HG03103 (cell line): ENCODE measurements at regions not wholly inside any gene's neighbourhood (a gene's known extent, or its start where the extent isn't known, plus 50 kb on each side); places are given as distances from the start of the nearest gene placed in this dataset.
A peak's percentile ranks its signal among the peaks of the same experiment; 100 is the strongest.

ENCODE experiments used
- ATAC-seq: cut with Tn5 transposase; IDR thresholded peaks from one replicate; pipeline ENCODE4 v1.9.1; 2021; ENCODE audit warnings: low read depth; ENCODE audit not compliant: unreplicated experiment

DNA sequence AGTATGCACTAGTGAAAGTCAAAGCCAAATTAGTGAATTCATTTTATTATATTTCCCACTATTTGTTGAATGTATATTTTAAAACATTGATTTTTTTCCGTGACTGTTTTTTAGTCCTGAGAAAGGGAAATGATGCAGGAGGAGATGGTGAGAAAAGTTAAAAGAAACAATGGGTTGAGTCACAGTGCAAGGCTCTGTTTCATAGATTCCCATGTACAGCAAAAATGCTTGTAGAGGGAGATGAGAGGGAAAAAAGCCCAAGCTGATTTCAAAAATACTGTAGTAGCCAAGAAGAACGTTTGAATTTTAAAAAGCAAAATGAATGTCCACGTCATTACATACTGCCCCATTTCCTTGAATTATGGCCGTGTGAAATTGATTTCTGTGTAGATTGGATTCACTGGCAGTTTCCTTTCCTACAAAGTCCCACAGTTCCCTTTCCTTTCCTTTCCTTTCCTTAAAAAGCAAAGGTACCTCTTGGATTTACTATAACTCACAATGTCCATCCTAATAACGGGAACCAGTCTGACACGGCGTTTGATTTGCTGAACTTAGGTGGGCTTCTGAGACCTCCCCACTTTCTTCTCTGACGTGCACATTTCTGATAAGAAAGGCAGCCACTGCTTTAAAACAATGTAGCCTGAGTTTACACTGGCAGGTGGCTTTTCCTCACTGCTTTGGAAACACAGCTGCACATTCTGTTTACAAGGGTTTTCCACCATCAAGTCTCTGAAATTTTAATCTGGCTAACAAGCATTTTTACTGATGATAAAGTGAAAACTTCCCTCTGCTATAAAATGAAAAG is 63.7 kb downstream of the SPCS3 start:
- ATAC-seq = no peak

DNA sequence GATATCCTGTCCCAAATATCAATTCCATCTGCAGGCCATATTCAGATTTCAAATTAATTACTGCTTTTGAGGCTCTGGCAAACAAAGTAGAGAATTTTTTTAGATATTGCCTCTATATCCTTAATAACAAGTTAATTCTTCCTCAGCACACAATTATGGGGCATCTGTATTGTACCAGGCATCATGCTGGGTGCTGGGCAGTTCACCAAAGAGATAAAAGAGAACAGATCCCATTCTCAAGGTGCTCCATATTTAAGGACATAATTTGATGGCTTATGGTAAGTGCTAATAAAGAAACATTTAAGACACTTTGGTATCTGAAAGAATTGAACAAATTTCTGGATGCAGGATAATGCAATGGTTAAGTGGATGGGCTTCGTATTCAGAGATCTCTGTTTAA is 65.8 kb downstream of the SPCS3 start:
- no peak for ATAC-seq

DNA sequence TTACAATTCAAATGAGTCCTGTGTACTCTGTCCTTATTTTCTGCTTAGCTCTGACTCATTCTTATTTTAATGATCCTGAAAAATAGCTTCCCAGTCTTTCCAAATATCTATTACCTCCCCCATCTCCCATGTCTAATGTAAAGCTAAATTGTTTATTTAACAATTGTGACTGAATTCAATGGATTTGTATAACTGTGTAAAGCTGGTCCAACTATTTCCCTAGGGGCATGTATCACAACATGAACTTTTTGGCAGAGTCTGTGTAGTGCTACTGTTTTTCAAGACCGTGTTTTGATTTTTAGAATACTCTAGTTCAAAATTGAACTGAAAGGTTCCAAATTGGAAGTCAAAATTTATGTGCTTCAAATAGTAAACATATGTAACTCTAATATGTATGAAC is 67.8 kb downstream of the SPCS3 start:
- ATAC-seq = no peak

DNA sequence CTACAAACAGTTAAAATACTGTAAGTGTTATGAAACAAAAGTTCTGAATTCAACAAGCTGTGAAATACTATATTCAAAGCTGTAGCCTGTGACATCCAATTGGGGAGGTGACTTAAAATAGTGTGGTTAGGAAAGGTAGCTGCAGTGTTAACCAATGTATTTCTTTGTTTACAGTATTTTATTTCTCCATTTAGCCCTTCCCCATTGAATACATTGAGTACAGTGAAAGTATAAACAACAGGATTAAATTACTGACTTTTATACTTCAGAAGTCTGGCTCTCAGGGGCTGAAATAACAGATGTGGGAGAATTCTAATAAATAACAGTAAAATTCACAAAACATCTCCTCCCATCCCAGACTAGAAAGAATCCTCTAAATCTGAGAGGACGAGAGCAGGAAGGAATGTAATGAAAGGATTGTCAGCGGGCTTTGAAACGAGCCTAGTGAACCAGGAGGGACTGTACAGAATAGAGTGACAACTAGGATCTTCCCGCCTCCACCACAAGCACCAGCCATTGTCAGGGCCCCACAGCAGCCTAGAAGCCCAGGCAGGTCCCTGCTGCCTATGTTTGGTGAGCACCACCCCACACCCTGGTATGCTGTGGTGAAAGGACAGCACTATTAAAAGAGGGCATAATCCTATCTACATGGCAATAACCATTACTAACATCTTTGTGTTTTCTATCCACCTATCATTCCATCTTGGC is 73.7 kb downstream of the SPCS3 start:
- no peak for ATAC-seq

DNA sequence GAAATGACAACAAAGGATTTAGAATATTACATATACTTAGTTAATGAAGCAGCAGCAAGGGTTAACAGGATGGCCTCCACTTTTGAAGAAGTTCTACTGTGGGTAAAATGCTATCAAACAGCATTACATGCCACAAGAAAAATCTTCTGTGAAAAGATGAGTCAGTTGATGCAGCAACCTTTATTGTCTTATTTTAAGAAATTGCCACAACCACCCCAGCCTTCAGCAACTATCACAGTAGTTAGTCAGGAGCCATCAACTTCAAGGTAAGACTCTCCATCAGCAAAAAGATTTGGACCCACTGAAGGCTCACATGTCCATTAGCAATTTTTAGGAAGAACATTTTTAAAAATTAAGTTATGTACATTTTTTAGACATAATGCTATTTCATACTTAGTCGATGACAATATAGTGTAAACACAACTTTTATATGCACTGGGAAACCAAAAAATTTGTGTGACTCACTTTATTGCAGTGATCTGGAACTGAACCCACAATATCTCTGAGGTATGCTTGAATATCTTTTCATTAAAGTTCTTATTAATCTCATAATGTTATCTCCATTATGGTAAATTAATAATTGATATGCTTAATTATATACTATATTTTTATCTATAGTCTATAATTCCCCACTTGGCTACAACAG is 81.2 kb downstream of the SPCS3 start:
- ATAC-seq = no peak

DNA sequence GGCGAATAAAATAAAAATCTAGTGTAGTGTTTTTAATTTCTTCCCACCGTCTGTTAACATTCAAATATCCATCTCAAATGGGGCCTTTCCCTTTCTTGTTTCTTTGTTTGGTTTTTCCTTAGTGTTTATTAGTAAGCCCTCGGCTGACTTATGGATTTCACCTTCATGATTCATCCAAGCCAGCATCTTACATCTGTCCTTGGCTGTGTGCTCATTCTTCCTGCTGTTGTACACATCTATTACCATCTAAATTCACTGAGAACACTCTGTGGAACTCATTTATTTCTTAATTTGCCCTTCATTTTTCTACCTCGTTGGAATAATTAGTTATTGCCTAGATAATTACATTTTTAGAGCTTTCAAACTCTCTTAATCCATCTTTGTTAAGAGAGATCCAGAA is 84.9 kb downstream of the SPCS3 start:
- no peak for ATAC-seq

DNA sequence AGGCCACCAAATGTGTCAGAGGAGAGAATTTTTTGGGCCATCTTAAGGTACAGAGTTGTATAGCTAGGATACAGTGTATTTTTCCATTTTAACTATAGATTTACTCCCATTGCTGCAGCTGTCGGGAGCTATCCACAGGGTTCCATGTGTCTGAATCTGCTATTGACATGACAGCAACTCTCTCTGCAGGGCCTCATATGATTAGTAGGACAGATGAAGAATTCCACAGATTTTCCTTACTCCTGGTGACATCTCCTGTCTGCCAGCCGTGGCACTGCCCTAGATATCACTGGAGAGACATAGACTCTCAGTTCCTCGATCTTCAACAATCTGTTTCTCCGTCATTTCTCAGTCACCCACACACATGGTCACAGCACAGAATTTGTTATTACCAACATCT is 86.5 kb downstream of the SPCS3 start:
- no peak for ATAC-seq

DNA sequence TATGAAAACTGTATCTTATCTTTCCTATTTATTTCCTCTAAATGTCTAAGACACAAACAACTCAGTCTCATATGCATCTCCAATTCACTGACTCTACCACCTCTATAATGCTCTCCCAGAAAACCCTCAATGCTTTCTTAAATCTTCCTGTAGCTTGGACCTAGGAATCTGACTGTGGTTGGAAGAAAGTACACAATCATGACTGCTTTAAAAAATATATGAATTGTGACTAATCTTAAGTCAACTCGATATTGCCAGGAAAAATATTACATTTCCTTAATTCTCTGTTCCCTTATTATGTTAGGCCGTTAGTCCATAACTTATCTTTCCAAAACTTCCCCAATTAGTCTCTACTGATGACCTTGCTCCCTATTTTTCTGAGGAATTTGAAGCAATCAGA is 87.0 kb downstream of the SPCS3 start:
- ATAC-seq = no peak

- ATAC-seq = no peak
Observed at GRCh38 chr4:176409627-176410026, 89.9 kb downstream of the SPCS3 start.

- peak; percentile 67 for ATAC-seq
Observed at GRCh38 chr4:176413171-176413570, 93.4 kb downstream of the SPCS3 start.

GRCh38 chr4:176422001-176422400 is 102.2 kb downstream of the SPCS3 start:
- ATAC-seq = no peak

DNA sequence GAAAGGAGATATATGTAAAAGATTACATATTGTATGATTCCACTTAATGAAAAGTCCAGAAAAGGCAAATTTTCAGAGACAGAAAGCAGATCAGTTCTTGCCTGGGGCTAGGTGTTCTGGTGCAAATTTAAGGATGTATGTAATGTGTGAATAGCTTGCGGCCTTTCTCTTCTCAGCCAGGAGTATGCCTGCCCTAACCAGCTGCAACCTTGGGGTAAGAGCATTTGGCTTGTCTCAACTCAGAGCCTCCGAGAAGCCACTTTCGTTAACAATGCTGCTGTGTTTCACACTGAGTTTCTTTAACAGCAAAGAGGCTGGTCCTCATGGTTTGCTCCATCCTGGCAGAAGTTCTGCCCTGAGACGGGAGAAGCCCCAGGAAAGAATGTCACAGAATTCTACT is 102.7 kb downstream of the SPCS3 start:
- ATAC-seq = no peak

DNA sequence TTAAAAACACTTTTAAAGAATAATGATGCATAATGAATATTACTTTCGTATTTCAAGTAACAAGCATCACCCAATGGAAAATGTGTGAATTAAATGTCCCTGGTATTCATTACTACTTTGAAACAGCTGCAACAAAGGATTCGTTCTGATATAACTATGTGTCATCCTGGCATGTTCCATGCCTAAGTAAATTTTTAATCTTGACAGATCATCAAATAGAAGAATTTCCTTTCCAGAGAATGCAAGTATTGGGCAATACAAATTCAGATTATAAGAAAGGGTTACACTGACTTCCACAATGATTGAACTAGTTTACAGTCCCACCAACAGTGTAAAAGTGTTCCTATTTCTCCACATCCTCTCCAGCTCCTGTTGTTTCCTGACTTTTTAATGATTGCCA is 105.3 kb downstream of the SPCS3 start:
- no peak for ATAC-seq

DNA sequence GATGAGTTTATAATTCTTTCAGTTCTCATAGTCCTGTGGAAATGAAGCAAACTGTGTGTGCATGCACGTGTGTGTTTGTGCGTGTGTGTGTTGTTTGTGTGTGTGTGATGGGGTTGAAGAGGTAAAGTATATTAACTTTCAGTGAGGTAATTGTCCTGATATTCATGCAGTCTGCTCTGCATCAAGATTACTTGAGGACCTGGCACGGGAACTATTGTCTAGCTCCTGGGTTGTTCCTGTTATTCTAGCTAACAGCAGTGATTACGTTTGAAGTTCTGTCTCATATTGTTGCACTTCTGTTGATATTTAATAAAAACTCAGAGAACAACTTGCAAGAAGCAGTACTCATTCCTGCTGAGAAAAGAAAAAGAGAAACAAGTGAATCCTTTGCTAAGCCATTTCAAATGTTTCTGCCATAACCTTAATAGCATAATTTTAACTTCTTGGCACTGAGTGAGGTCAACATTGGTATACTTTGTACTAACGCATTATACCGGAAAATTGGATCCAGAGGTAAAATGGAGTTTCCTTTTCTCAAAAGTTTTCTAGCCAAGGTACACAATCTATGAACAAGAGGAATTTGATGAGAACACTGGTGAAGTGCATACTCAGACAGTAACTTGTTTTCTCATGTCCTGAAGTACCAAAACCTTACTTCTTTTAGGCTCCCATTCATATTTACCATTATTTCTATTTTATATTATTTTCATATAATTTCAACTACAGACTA is 113.2 kb downstream of the SPCS3 start:
- ATAC-seq = no peak

GRCh38 chr4:176433983-176434382 is 114.2 kb downstream of the SPCS3 start:
- ATAC-seq = no peak

- no peak for ATAC-seq
Observed at GRCh38 chr4:176435901-176436292, 116.1 kb downstream of the SPCS3 start.

- ATAC-seq = no peak
Observed at GRCh38 chr4:176436293-176436973, 116.7 kb downstream of the SPCS3 start.

DNA sequence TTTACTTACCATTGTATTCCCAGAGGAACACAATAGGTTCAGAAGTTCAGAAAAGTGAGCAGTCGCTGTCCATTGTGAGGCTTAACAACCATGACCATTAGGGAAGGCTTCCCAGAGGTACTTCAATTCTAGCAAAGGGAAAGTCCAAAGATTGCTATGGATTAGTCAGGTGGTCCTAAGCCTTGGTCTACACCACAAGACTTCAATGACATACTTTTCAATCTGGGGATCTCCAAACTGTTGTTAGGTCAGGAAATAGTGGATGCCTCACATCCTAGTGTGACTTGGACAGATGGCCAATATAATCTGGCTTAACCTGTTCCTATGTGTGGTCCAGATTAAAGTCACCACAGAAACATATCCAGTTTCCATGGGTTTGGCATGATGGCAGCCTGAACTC is 118.0 kb downstream of the SPCS3 start:
- no peak for ATAC-seq

- ATAC-seq = no peak
Observed at GRCh38 chr4:176438401-176438800, 118.6 kb downstream of the SPCS3 start.

- ATAC-seq = no peak
Observed at GRCh38 chr4:176439611-176440010, 119.8 kb downstream of the SPCS3 start.
